Fibroblast of mammary gland (primary cell): ENCODE measurements at regions not wholly inside any gene's neighbourhood (a gene's known extent, or its start where the extent isn't known, plus 50 kb on each side); places are given as distances from the start of the nearest gene placed in this dataset.
A peak's percentile ranks its signal among the peaks of the same experiment; 100 is the strongest.

Source experiments
- DNase-seq: peaks from one replicate; pipeline ENCODE4 v3.0.0-alpha.2; 2010; ENCODE audit warnings: low read depth
- H3K4me3 ChIP-seq: 2 replicates; pipeline ENCODE4 v1.5.1; 2011; ENCODE audit warnings: low read depth, mild to moderate bottlenecking, low read length, moderate library complexity; ENCODE audit not compliant: control insufficient read depth
- CTCF ChIP-seq: conservative IDR thresholded peaks from 2 replicates; pipeline ENCODE4 v1.5.1; 2011; ENCODE audit warnings: low read depth, low read length, inconsistent platforms; ENCODE audit not compliant: control insufficient read depth, insufficient read depth

GRCh38 chr4:185071236-185071811 is 53.0 kb downstream of the HELT start:
- TF ChIP-seq CTCF, result no peak
- no peak overlapping the region for H3K4me3 ChIP-seq
- DNase-seq, result peak; percentile 8

- no peak for DNase-seq
- no peak for TF ChIP-seq CTCF
- H3K4me3 ChIP-seq, result no peak overlapping the region
These were observed 61.1 kb downstream of the HELT start for GRCh38 chr4:185079271-185079905.

DNA sequence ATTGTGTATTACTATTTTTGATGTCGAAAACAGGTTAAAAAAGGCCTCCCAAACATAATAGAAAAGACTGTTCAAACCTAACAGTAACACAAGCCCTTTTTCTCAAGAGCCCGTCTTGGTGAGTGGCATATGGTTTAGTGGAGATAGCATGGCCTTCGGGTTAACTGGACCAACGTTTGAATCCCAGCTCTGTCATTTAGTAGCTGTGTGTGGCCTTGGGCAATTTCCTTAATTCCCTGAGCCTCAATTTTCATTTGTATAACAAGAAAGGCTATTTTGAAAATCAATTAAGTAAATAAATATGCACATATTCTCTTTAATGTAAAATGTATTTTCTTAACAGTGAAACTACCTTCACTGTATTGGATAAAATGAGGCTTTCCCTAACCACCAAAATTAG is 62.3 kb downstream of the HELT start:
- DNase-seq, result no peak
- TF ChIP-seq CTCF, result no peak
- H3K4me3 ChIP-seq, result no peak overlapping the region

- TF ChIP-seq CTCF, result no peak
- peak; percentile 11 for DNase-seq
- no peak overlapping the region for H3K4me3 ChIP-seq
These were observed 60.5 kb upstream of the SLC25A4 start for GRCh38 chr4:185082561-185082960.

DNA sequence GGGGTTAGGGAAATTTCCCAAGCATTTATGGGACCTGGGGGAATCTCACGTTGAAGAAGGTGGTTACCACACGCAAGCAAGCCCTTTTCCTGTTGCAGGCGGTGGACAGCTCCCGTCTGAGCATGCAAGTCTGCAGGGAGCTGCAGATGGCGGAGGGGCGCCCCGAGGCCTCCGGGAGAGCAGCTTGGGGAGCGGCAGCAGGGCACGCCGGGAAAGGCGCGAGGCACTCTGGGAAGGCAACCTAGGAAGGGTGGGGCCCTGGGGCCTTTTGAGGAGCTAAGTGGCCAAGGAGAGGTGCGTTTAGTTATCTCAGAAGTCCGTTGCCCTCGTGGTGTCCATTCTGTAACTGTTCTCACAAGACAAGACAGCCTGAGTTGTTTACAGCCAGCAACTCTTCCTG is 57.0 kb upstream of the SLC25A4 start:
- no peak for TF ChIP-seq CTCF
- peak; percentile 2 for DNase-seq
- no peak overlapping the region for H3K4me3 ChIP-seq

GRCh38 chr4:185088899-185089298 is 54.2 kb upstream of the SLC25A4 start:
- TF ChIP-seq CTCF, result no peak
- DNase-seq, result no peak
- no peak overlapping the region for H3K4me3 ChIP-seq
